H9 (cell line): ENCODE measurements at regions not wholly inside any gene's neighbourhood (a gene's known extent, or its start where the extent isn't known, plus 50 kb on each side); places are given as distances from the start of the nearest gene placed in this dataset.

Source experiments
- DNase-seq: peaks from one replicate; pipeline ENCODE4 v3.0.0-alpha.2; 2017
- H2AFZ ChIP-seq: one replicate; pipeline ENCODE4 v1.6.1; 2013; ENCODE audit warnings: mild to moderate bottlenecking, low read length, control low read depth, moderate library complexity
- H2AK5ac ChIP-seq: 2 replicates; pipeline ENCODE4 v1.6.1; 2013; ENCODE audit warnings: low read length, control low read depth, mixed read lengths; ENCODE audit not compliant: insufficient read length
- H2BK120ac ChIP-seq: one replicate; pipeline ENCODE4 v1.6.1; 2013; ENCODE audit warnings: low read depth, mild to moderate bottlenecking, low read length, control low read depth, inconsistent platforms; ENCODE audit not compliant: poor library complexity, severe bottlenecking
- H2BK12ac ChIP-seq: 2 replicates; pipeline ENCODE4 v1.6.1; 2013; ENCODE audit warnings: low read length, control low read depth, mixed read lengths, low read depth; ENCODE audit not compliant: insufficient read length
- H2BK15ac ChIP-seq: 2 replicates; pipeline ENCODE4 v1.6.1; 2013; ENCODE audit warnings: low read depth, low read length, control low read depth
- H2BK20ac ChIP-seq: one replicate; pipeline ENCODE4 v1.6.1; 2013; ENCODE audit warnings: low read depth, mild to moderate bottlenecking, low read length, control low read depth, inconsistent platforms; ENCODE audit not compliant: poor library complexity, severe bottlenecking
- H2BK5ac ChIP-seq: 2 replicates; pipeline ENCODE4 v1.6.1; 2013; ENCODE audit warnings: low read length, control low read depth, mixed read lengths; ENCODE audit not compliant: insufficient read length
- H3K14ac ChIP-seq: 2 replicates; pipeline ENCODE4 v1.6.1; 2013; ENCODE audit warnings: low read length, control low read depth; ENCODE audit not compliant: insufficient read depth
- H3K18ac ChIP-seq: 2 replicates; pipeline ENCODE4 v1.6.1; 2013; ENCODE audit warnings: low read depth, mild to moderate bottlenecking, mixed read lengths, low read length, control low read depth; ENCODE audit not compliant: insufficient read length
- H3K23ac ChIP-seq: 2 replicates; pipeline ENCODE4 v1.6.1; 2013; ENCODE audit warnings: low read length, control low read depth, mixed read lengths, low read depth; ENCODE audit not compliant: insufficient read length
- H3K23me2 ChIP-seq: 2 replicates; pipeline ENCODE4 v1.6.1; 2013; ENCODE audit warnings: low read depth, mild to moderate bottlenecking, mixed read lengths, low read length, control low read depth; ENCODE audit not compliant: insufficient read length, poor library complexity, severe bottlenecking
- H3K27ac ChIP-seq: 2 replicates; pipeline ENCODE4 v1.5.1; 2013; ENCODE audit warnings: low read length, control low read depth, mixed read lengths, low read depth; ENCODE audit not compliant: insufficient read length
- H3K27me3 ChIP-seq: 2 replicates; pipeline ENCODE4 v1.6.1; 2013; ENCODE audit warnings: low read length, control low read depth, inconsistent platforms; ENCODE audit not compliant: insufficient read depth
- H3K4ac ChIP-seq: 2 replicates; pipeline ENCODE4 v1.6.1; 2013; ENCODE audit warnings: low read depth, mild to moderate bottlenecking, control low read depth, inconsistent platforms, low read length, moderate library complexity
- H3K4me1 ChIP-seq: 2 replicates; pipeline ENCODE4 v1.6.1; 2013; ENCODE audit warnings: low read length, control low read depth, inconsistent platforms; ENCODE audit not compliant: insufficient read depth
- H3K4me2 ChIP-seq: 2 replicates; pipeline ENCODE4 v1.6.1; 2013; ENCODE audit warnings: low read length, control low read depth, mixed read lengths; ENCODE audit not compliant: insufficient read length, insufficient read depth
- H3K56ac ChIP-seq: 2 replicates; pipeline ENCODE4 v1.6.1; 2013; ENCODE audit warnings: low read depth, mild to moderate bottlenecking, mixed read lengths, low read length, control low read depth; ENCODE audit not compliant: insufficient read length
- H3K79me1 ChIP-seq: 2 replicates; pipeline ENCODE4 v1.6.1; 2013; ENCODE audit warnings: low read depth, mild to moderate bottlenecking, moderate library complexity, low read length, control low read depth, inconsistent platforms; ENCODE audit not compliant: insufficient read depth, poor library complexity, severe bottlenecking
- H3K79me2 ChIP-seq: 2 replicates; pipeline ENCODE4 v1.6.1; 2013; ENCODE audit warnings: low read length, control low read depth, inconsistent platforms; ENCODE audit not compliant: insufficient read depth
- H3K9ac ChIP-seq: 2 replicates; pipeline ENCODE4 v1.6.1; 2013; ENCODE audit warnings: low read length, control low read depth, mixed read lengths; ENCODE audit not compliant: insufficient read length; ENCODE audit errors: extremely low read depth
- H3K9me3 ChIP-seq: one replicate; pipeline ENCODE4 v1.6.1; 2013; ENCODE audit warnings: low read depth, low read length, inconsistent platforms; ENCODE audit not compliant: control insufficient read depth
- H3T11ph ChIP-seq: one replicate; pipeline ENCODE4 v1.6.1; 2013; ENCODE audit warnings: mild to moderate bottlenecking, low read length, control low read depth, inconsistent platforms
- H4K20me1 ChIP-seq: one replicate; pipeline ENCODE4 v1.6.1; 2013; ENCODE audit not compliant: control insufficient read depth, insufficient read length, insufficient read depth
- H4K5ac ChIP-seq: 2 replicates; pipeline ENCODE4 v1.6.1; 2013; ENCODE audit warnings: low read depth, mild to moderate bottlenecking, mixed read lengths, low read length, control low read depth; ENCODE audit not compliant: insufficient read length
- H4K8ac ChIP-seq: replicated peaks from 2 replicates; pipeline ENCODE4 v1.6.1; 2013; ENCODE audit warnings: low read length, control low read depth, mixed read lengths, low read depth; ENCODE audit not compliant: insufficient read length
- H4K91ac ChIP-seq: 2 replicates; pipeline ENCODE4 v1.6.1; 2013; ENCODE audit warnings: low read depth, mild to moderate bottlenecking, moderate library complexity, mixed read lengths, low read length, control low read depth; ENCODE audit not compliant: insufficient read length
- H3K27ac Mint-ChIP-seq, 3 experiments: 2 replicates in 2 of 3; 3 replicates in 1 of 3; pipeline ENCODE4 v1.8.0; 2020 to 2021; ENCODE audit warnings: mixed read lengths in 3 of 3, mild to moderate bottlenecking in 1 of 3, moderate library complexity in 1 of 3
- H3K27me3 Mint-ChIP-seq: 2 replicates; pipeline ENCODE4 v1.8.0; 2021; ENCODE audit warnings: low read depth, mild to moderate bottlenecking, moderate library complexity, mixed read lengths
- H3K36me3 Mint-ChIP-seq, 3 experiments: 2 replicates in 2 of 3; 3 replicates in 1 of 3; pipeline ENCODE4 v1.8.0; 2020 to 2021; ENCODE audit warnings: low read depth in 3 of 3, mixed read lengths in 3 of 3; ENCODE audit not compliant: insufficient read depth in 1 of 3
- H3K4me1 Mint-ChIP-seq, 2 experiments: 2 replicates each; pipeline ENCODE4 v1.8.0; 2020; ENCODE audit warnings: mixed read lengths in 2 of 2
- H3K4me3 Mint-ChIP-seq, 2 experiments: 2 replicates in 1 of 2; 3 replicates in 1 of 2; pipeline ENCODE4 v1.8.0; 2020 to 2021; ENCODE audit warnings: mild to moderate bottlenecking in 2 of 2, mixed read lengths in 2 of 2, moderate library complexity in 1 of 2
- H3K9me3 Mint-ChIP-seq, 2 experiments: 2 replicates in 1 of 2; 3 replicates in 1 of 2; pipeline ENCODE4 v1.8.0; 2020; ENCODE audit warnings: mild to moderate bottlenecking in 2 of 2, mixed read lengths in 2 of 2, moderate library complexity in 1 of 2
- CTCF ChIP-seq: fragments of 200-600 bp; sonication (generic); conservative IDR thresholded peaks from 3 replicates; pipeline ENCODE4 v1.8.0; 2021; ENCODE audit warnings: antibody characterized with exemption, mild to moderate bottlenecking
- WGBS: extraction: QIAGEN DNeasy Blood & Tissue Kit; methylation state at CpG from one replicate; pipeline ENCODE4 v1.1.7; 2013; ENCODE audit warnings: missing lambda C conversion rate, low lambda C conversion rate, mixed read lengths; ENCODE audit not compliant: insufficient read length; ENCODE audit errors: extremely low coverage; 5-methylcytosine and 5-hydroxymethylcytosine counted together

- H3K4me2 ChIP-seq, result no peak overlapping the region
- H3K18ac ChIP-seq, result no peak overlapping the region
- no peak overlapping the region for H3K4ac ChIP-seq
- H2BK20ac ChIP-seq, result no peak overlapping the region
- H4K8ac ChIP-seq, result no peak overlapping the region
- no peak for TF ChIP-seq CTCF
- Mint-ChIP-seq H3K36me3 (no peaks in the 10 kb centered on the region; a peak in 1 of 7 replicates), H3K9me3 (peaks cover 0 to 2% of the 10 kb centered on the region in 2 experiments; a peak in 1 of 5 replicates), H3K4me1 (peaks cover 13 to 15% of the 10 kb centered on the region in 2 experiments), H3K4me3 (no peak overlapping the region), H3K27ac (no peak overlapping the region), H3K27me3 (peaks cover 5% of the 10 kb centered on the region)
- H3K9me3 ChIP-seq, result no peaks in the 10 kb centered on the region
- H3K79me2 ChIP-seq, result no peaks in the 10 kb centered on the region
- H2AFZ ChIP-seq, result no peak overlapping the region
- DNase-seq, result no peak
- no peaks in the 10 kb centered on the region; the same call in 1 of the 2 replicates for H3K4me1 ChIP-seq
- WGBS, result no CpG with 5 or more reads among the region's 2 CpGs
- no peak overlapping the region for H3K14ac ChIP-seq
- no peak overlapping the region for H2BK5ac ChIP-seq
- H3T11ph ChIP-seq, result no peak overlapping the region
- H2AK5ac ChIP-seq, result no peak overlapping the region
- no peaks in the 10 kb centered on the region for H4K20me1 ChIP-seq
- H4K91ac ChIP-seq, result no peak overlapping the region
- H2BK120ac ChIP-seq, result no peak overlapping the region
- no peak overlapping the region for H2BK12ac ChIP-seq
- no peak overlapping the region for H4K5ac ChIP-seq
- no peaks in the 10 kb centered on the region for H3K79me1 ChIP-seq
- no peaks in the 10 kb centered on the region for H3K27me3 ChIP-seq
- no peak overlapping the region for H3K9ac ChIP-seq
- H3K23me2 ChIP-seq, result no peaks in the 10 kb centered on the region
- H3K56ac ChIP-seq, result no peak overlapping the region
- no peak overlapping the region for H2BK15ac ChIP-seq
- H3K27ac ChIP-seq, result no peak overlapping the region
- no peak overlapping the region for H3K23ac ChIP-seq
Measured at GRCh38 chr5:154118385-154118784, 72.1 kb upstream of the GALNT10 start.
